ENCODE measurements at regions not wholly inside any gene's neighbourhood (a gene's known extent, or its start where the extent isn't known, plus 50 kb on each side); places are given as distances from the start of the nearest gene placed in this dataset.

GRCh38 chr18:43482600-43482999 lies 205.3 kb upstream of the SYT4 start:
- TF ChIP-seq POLR2AphosphoS5 (IDR thresholded peaks at IDR 0.05; ENCODE audit: low read depth, low read length) (no peak), POLR2A (IDR thresholded peaks at IDR 0.05; ENCODE audit: low read depth, low read length) (no peak)
